HG03045 (cell line): ENCODE measurements at regions not wholly inside any gene's neighbourhood (a gene's known extent, or its start where the extent isn't known, plus 50 kb on each side); places are given as distances from the start of the nearest gene placed in this dataset.
A peak's percentile ranks its signal among the peaks of the same experiment; 100 is the strongest.

ENCODE experiments used
- ATAC-seq: cut with Tn5 transposase; IDR thresholded peaks from one replicate; pipeline ENCODE4 v1.9.1; 2021; ENCODE audit warnings: mild to moderate bottlenecking, moderate library complexity; ENCODE audit not compliant: unreplicated experiment

DNA sequence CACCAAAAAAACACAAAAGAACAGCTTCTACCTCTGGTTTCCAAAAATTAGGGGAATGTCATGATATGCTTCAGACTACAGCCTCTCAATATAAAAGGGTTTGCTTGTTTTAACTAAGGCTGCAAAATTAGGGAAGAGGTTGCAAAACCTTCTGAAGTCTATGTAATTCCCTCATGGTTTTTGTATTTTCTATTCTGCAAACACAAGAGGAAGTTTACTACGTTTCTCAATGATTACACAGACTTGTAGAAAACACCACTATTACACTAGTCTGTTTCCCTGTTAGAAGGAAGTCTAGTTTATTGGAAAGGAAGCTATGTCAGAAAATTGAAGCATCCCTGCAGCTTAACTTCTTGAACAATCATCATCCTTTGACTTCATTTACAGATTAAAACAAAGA is 229.7 kb upstream of the FMN2 start:
- no peak for ATAC-seq

DNA sequence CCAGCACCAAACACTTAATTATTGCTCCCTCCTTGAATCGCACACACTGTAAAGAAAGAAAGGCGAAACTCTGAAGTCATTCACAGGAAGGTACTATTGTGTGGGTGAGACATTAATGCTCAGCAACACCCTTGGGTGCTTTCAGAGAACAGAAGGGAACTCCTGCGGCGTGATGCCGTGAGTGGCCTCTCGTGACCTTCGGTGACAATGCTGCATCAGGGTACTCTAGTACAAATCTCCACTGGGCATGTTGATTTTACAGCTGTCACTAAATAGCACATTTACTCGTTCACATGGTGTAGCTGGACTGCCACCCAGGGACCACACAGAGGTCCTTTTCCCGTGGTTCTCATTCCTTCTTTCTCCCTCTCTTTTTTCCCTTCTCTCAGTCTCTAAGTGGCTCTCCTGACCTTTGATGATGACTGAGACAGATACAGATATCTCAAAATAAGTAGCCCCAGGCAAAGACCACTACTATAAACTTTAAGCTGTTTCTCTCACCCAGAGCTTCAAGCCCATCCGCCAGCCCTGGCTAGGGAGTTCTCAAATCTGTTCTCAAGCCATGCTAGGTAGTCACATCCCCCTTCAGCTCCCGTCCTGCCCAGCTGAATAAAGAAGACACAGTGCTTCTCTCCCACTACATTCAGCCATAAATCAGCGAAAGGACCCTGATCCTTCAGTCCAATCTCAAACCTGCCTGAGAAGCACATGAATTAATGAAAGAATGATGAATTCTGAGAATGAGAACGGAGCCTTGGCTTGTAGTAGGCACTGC is 223.4 kb upstream of the FMN2 start:
- ATAC-seq = no peak

- no peak for ATAC-seq
Measured at GRCh38 chr1:239870194-239870593, 221.5 kb upstream of the FMN2 start.

- no peak for ATAC-seq
Measured at GRCh38 chr1:239872626-239873025, 219.1 kb upstream of the FMN2 start.

DNA sequence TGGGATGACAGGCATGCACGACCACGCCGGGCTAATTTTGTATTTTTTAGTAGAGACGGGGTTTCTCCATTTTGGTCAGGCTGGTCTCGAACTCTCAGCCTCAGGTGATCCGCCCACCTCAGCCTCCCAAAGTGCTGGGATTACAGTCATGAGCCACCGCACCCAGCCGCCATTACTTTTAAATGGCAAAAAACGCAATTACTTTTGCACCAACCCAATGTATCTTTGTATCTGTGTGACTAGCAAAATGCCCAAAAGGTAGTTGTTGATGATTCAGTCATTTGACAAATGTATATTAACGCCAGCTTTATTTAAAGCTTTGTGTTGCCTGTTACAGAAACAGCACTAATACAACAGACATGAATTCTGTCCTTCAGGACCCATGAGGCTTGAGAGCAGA is 216.9 kb upstream of the FMN2 start:
- ATAC-seq = no peak

GRCh38 chr1:239879321-239880170 is 212.1 kb upstream of the FMN2 start:
- no peak for ATAC-seq

DNA sequence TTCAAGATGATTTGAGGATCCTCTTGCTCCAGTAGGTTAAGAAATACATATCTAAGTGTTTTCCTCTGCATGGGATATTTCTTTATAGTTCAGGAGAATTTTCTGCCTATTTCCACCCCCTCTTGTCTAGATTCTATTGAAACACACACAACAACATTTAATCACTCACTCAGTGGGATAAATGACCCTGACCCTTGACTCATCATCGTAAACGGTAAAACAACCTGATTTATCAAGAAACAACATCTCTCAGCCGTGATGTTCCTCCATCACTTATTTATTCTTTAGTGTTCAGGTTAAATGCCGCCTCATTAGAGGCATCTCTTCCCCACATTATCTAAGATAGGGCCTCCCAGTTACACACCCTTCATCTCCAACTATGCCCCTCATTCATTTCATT is 208.7 kb upstream of the FMN2 start:
- ATAC-seq = no peak

DNA sequence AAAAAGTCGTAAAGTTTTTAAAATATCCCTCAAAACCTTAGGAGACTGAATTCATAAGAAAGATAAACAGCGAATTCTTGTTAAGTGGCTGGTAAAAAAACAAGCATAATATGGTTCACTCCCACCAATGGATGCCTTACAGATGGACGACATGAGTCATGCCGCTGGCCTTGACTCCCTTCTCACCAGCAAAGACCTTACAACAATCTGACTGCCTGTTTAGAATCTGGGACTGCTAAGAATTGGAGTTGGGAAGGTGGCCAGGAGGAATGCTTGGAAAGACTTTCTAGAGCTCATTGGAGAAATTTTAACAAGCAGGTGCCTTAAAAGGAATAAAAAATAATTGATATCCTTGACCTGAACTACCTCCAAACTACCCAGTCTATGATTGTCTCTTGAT is 206.9 kb upstream of the FMN2 start:
- ATAC-seq = no peak

DNA sequence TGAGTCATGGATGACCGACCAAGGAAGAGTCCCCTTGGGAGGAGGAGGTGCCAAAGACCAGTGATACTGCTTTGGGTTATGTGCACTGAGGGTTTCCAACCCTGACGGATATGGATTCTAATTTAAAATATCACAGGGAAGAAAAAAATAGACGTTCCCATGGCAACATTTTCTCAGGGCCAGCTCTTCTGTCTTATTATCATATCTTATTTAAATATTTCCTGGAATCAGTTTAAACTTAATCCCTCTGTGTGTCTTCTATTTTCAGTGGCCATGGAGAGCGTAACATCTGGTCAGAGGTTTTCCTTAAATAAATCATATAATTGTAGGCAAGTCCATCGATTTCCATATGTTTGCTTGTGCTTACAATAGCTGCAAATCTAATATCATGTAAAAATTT is 205.4 kb upstream of the FMN2 start:
- ATAC-seq = no peak

- ATAC-seq = no peak
Measured at GRCh38 chr1:239888639-239889038, 203.0 kb upstream of the FMN2 start.

- no peak for ATAC-seq
Measured at GRCh38 chr1:239891621-239892358, 199.9 kb upstream of the FMN2 start.

GRCh38 chr1:239892602-239893001 is 199.1 kb upstream of the FMN2 start:
- no peak for ATAC-seq

- ATAC-seq = no peak
Measured at GRCh38 chr1:239893127-239893731, 198.5 kb upstream of the FMN2 start.

DNA sequence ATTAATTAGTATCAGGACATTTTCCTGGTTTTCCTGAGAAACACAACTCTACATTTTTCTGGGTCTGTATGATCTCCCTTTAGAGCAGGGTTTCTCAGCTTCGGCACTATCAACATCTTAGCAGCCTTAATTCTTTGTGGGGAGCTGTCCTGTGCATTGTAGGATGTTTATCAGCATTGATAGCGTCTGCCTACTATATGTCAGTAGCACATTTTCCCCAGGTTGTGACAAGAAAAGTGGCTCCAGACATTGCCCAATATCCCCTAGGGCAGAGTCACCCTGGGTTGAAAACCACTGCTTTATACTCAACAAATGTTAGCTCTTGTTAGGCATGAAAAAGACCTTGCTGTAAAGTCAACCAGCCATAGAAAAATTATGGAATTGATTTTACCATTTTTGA is 195.1 kb upstream of the FMN2 start:
- ATAC-seq = no peak

GRCh38 chr1:239896980-239897379 is 194.7 kb upstream of the FMN2 start:
- no peak for ATAC-seq

DNA sequence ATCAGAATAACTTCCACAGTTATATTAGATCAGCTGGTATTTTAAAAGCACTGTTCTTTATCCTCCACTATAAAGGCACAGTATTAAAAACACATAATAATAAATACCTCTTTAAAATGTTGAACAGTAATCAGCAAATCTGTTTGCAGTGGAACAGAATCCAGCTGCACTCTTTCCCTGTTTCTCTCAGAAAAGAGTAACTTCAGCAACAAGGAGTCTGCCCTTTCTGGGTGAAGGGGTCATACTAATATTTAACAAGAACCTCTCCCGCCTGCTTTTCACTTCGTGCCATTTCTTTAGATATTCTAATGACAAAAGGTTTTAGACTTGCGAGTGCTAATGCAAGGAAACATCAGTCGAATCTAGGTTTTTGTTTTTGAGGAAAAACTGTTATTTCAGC is 194.2 kb upstream of the FMN2 start:
- no peak for ATAC-seq

- peak; percentile 82 for ATAC-seq
Measured at GRCh38 chr1:239898062-239898730, 193.5 kb upstream of the FMN2 start.

GRCh38 chr1:239899747-239900146 is 191.9 kb upstream of the FMN2 start:
- no peak for ATAC-seq

- no peak for ATAC-seq
Measured at GRCh38 chr1:239906394-239906793, 185.3 kb upstream of the FMN2 start.

- ATAC-seq = no peak
Measured at GRCh38 chr1:239909898-239910297, 181.8 kb upstream of the FMN2 start.

DNA sequence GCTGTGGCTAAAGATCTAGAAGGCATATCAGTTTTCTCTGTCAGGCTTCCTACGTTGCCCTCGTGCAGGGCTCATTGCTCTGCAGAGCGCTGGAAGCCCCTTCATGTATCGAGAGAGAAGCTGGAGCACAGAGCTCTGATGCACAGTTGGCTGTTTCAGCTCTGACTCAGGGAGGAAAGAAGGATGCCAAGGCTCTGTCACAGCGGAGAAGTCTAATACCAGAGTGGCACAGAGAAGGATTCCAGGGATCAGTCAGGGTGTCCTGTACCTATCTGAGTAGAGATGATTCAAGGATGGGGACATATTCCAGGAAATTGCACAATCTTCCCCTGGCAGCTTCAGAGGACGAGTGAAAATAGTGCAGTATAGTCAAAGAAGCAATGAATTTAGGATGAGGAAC is 179.2 kb upstream of the FMN2 start:
- ATAC-seq = no peak
